Right cardiac atrium (tissue), 5 donors: ENCODE measurements at regions not wholly inside any gene's neighbourhood (a gene's known extent, or its start where the extent isn't known, plus 50 kb on each side); places are given as distances from the start of the nearest gene placed in this dataset.

Experiments used
- ATAC-seq, 2 donors: fragments of 200-7000 bp; cut with Tn5 transposase; one replicate each; pipeline versions ENCODE4 v1.8.0 to v1.9.1; 2020; ENCODE audit warnings: moderate library complexity in 2 of 2, mild to moderate bottlenecking in 1 of 2
- DNase-seq, 3 donors: peaks; one replicate each; pipeline ENCODE4 v3.0.0-alpha.2; 2020
- H3K27ac ChIP-seq: one replicate; pipeline ENCODE4 v1.5.1; 2013; ENCODE audit warnings: mild to moderate bottlenecking, low read length, control low read depth, moderate library complexity
- H3K27me3 ChIP-seq: one replicate; pipeline ENCODE4 v1.6.1; 2013; ENCODE audit not compliant: control insufficient read depth, insufficient read depth
- H3K4me1 ChIP-seq: one replicate; pipeline ENCODE4 v1.6.1; 2013; ENCODE audit warnings: low read length; ENCODE audit not compliant: control insufficient read depth, insufficient read depth
- H3K4me3 ChIP-seq: one replicate; pipeline ENCODE4 v1.5.1; 2013; ENCODE audit warnings: low read length, control low read depth
- H3K9me3 ChIP-seq: one replicate; pipeline ENCODE4 v1.6.1; 2013; ENCODE audit warnings: low read length; ENCODE audit not compliant: control insufficient read depth
- WGBS: extraction: QIAGEN DNeasy Blood & Tissue Kit; methylation state at CpG from one replicate; pipeline ENCODE4 v1.1.7; 2013; 5-methylcytosine and 5-hydroxymethylcytosine counted together
- intact Hi-C, 4 donors: fragments of 100-400 bp; cut with DNase I; formaldehyde crosslinking; loops; one replicate each; pipeline versions ENCODE4 v1.11.0 to v1.14.0; 2022 to 2023
- donor health status: healthy with polysubstance abuse.
- donor health status: DM: no; HTN: yes; CAD: no.
- donor health status: DM: no; HTN: no; CAD: no.
- donor health status: DM: no; HTN: yes; CAD: no; lungs with severe emphysema.
- donor health status: DM: yes; HTN: yes; CAD: no.

GRCh38 chr1:101713760-101714159 is 283.0 kb downstream of the OLFM3 start:
- Histone ChIP-seq H3K4me1 (no peaks in the 10 kb centered on the region), H3K27me3 (no peaks in the 10 kb centered on the region), H3K9me3 (no peaks in the 10 kb centered on the region), H3K4me3 (no peak overlapping the region), H3K27ac (no peak overlapping the region)
- ATAC-seq = no peak
- intact Hi-C loops = no loop called here
- no peak for DNase-seq
- 64% methylated on average over 1 of the region's 1 CpG for WGBS

- intact Hi-C loops = no loop called here
- Histone ChIP-seq H3K4me1 (no peaks in the 10 kb centered on the region), H3K27me3 (no peaks in the 10 kb centered on the region), H3K27ac (no peak overlapping the region), H3K4me3 (no peak overlapping the region), H3K9me3 (no peaks in the 10 kb centered on the region)
- WGBS = 77% methylated on average over 4 of the region's 4 CpGs
- DNase-seq = no peak
- no peak for ATAC-seq
These were observed 273.3 kb downstream of the OLFM3 start for GRCh38 chr1:101723415-101723814.

DNA sequence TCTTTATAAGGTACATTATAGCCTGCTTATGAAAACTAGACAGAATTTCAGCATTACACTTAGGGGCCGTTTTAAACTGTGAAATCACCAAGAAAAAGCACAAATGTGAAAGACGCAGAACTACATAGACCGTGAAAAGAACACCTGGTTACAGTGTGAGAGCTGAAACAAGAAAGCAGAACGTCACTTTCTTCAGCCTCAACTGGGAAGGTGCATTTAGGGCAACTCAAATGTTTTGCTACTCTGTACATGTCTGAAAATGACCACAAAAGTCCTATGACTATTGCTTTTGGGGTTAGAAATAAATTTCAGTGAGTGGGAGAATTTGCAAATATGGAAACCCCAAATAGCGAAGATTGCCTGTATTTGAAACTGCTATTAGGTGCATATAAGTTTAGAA is 268.7 kb downstream of the OLFM3 start:
- intact Hi-C loops = no loop called here
- Histone ChIP-seq H3K27ac (no peak overlapping the region), H3K9me3 (no peaks in the 10 kb centered on the region), H3K4me1 (no peaks in the 10 kb centered on the region), H3K4me3 (no peak overlapping the region), H3K27me3 (no peaks in the 10 kb centered on the region)
- WGBS = 90% methylated on average over 5 of the region's 5 CpGs
- DNase-seq (no peak), ATAC-seq (no peak)

GRCh38 chr1:101730559-101730958 is 266.2 kb downstream of the OLFM3 start:
- intact Hi-C loops = no loop called here
- no peak overlapping the region for H3K27ac ChIP-seq
- DNase-seq (no peak), ATAC-seq (no peak)
- no peaks in the 10 kb centered on the region for H3K9me3 ChIP-seq
- WGBS = 85% methylated on average over 2 of the region's 2 CpGs
- no peak overlapping the region for H3K4me3 ChIP-seq
- no peaks in the 10 kb centered on the region for H3K4me1 ChIP-seq
- H3K27me3 ChIP-seq = no peaks in the 10 kb centered on the region

GRCh38 chr1:101732261-101732660 is 264.5 kb downstream of the OLFM3 start:
- Histone ChIP-seq H3K9me3 (no peaks in the 10 kb centered on the region), H3K4me1 (no peaks in the 10 kb centered on the region), H3K27ac (no peak overlapping the region), H3K4me3 (no peak overlapping the region), H3K27me3 (no peaks in the 10 kb centered on the region)
- WGBS = 81% methylated on average over 2 of the region's 2 CpGs
- no peak for ATAC-seq
- DNase-seq = no peak
- intact Hi-C loops = no loop called here

DNA sequence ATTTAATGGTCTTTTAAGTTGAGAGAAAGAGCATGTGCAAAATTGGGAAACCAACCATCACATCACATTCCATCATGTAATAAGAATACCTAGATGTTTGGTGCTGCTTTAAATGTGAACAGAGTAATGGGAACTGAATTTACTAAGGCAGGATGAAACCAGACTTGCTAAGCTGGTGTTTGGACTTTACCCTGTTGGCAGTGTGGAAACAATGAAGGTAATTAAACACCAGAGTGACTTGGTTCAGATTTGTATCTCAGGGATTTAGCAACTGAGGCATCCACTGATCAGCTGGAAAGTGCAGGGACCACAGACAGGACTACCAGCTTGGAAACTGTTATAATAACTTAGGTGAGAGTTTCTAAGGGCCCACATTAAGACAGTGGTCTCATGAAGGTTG is 263.4 kb downstream of the OLFM3 start:
- intact Hi-C loops = no loop called here
- DNase-seq = no peak
- no peak for ATAC-seq
- Histone ChIP-seq H3K27me3 (no peaks in the 10 kb centered on the region), H3K27ac (no peak overlapping the region), H3K9me3 (no peaks in the 10 kb centered on the region), H3K4me1 (no peaks in the 10 kb centered on the region), H3K4me3 (no peak overlapping the region)

DNA sequence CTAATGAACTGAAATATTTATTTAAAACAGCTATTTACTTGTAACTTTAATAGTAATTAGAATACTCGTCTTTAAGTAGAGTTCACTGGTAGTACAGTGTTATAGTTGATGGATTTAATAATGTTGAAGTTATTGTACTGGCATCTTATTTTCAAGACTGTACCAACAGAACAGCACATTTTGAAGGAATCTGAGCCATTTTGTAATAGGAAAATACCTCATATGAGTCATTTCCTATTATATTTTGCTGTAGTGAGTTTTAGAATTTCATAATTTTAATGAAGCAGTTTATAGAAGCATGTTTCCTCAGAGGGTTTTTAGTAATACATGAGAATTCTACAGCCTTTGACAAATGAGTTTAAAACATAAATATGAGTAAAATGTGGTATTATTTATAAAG is 258.3 kb downstream of the OLFM3 start:
- intact Hi-C loops = no loop called here
- H3K9me3 ChIP-seq = no peaks in the 10 kb centered on the region
- DNase-seq (no peak), ATAC-seq (no peak)
- no peaks in the 10 kb centered on the region for H3K27me3 ChIP-seq
- no peak overlapping the region for H3K4me3 ChIP-seq
- no peak overlapping the region for H3K27ac ChIP-seq
- H3K4me1 ChIP-seq = no peaks in the 10 kb centered on the region
- WGBS = 80% methylated on average over 1 of the region's 1 CpG

GRCh38 chr1:101739146-101739545 is 257.6 kb downstream of the OLFM3 start:
- intact Hi-C loops = no loop called here
- ATAC-seq = no peak
- WGBS = 83% methylated on average over 6 of the region's 6 CpGs

GRCh38 chr1:101739826-101740330 is 256.8 kb downstream of the OLFM3 start:
- WGBS = 58% methylated on average over 1 of the region's 1 CpG
- no peak overlapping the region for H3K27ac ChIP-seq
- DNase-seq = no peak
- no peak overlapping the region for H3K4me3 ChIP-seq
- H3K27me3 ChIP-seq = no peaks in the 10 kb centered on the region
- H3K4me1 ChIP-seq = no peaks in the 10 kb centered on the region
- ATAC-seq = no peak
- intact Hi-C loops = no loop called here
- H3K9me3 ChIP-seq = no peaks in the 10 kb centered on the region

More at GRCh38 chr1:101739146-101739545, 257.6 kb downstream of the OLFM3 start:
- H3K4me3 ChIP-seq = no peak overlapping the region
- DNase-seq = no peak
- no peak overlapping the region for H3K27ac ChIP-seq
- no peaks in the 10 kb centered on the region for H3K4me1 ChIP-seq
- H3K9me3 ChIP-seq = no peaks in the 10 kb centered on the region
- H3K27me3 ChIP-seq = no peaks in the 10 kb centered on the region

- DNase-seq (no peak), ATAC-seq (no peak)
- Histone ChIP-seq H3K27me3 (no peaks in the 10 kb centered on the region), H3K4me1 (peaks cover 2% of the 10 kb centered on the region), H3K9me3 (no peaks in the 10 kb centered on the region), H3K4me3 (no peak overlapping the region), H3K27ac (no peak overlapping the region)
- WGBS = 50% methylated on average over 5 of the region's 5 CpGs
- intact Hi-C loops = no loop called here
These were observed 254.8 kb downstream of the OLFM3 start for GRCh38 chr1:101741910-101742309.

DNA sequence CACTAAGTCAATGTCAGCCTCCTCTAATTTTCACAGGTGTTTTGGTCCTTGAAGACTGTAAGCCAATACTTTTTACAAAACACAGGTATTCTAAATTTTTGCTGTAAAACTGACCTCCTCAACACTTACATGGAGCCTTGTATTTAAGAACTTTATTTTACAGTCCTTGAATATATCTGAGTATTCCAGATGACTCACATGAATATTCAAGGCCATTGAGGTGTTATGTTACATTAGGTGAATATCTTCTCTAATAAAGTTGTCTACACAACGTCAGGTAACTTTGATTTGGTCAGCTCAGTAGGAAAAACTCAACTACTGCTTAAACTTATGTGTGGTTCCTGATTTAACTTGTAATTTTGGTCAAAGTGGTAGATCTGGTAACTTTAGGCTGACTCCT is 254.2 kb downstream of the OLFM3 start:
- H3K27me3 ChIP-seq = no peaks in the 10 kb centered on the region
- no peaks in the 10 kb centered on the region for H3K9me3 ChIP-seq
- WGBS = 58% methylated on average over 1 of the region's 1 CpG
- H3K4me3 ChIP-seq = no peak overlapping the region
- H3K27ac ChIP-seq = no peak overlapping the region
- peaks cover 2% of the 10 kb centered on the region for H3K4me1 ChIP-seq
- ATAC-seq = no peak
- DNase-seq = no peak
- intact Hi-C loops = no loop called here

GRCh38 chr1:101745551-101746270 is 251.0 kb downstream of the OLFM3 start:
- intact Hi-C loops = no loop called here
- ATAC-seq (peak; percentile 70 to 91), DNase-seq (no peak)
- WGBS = 41% methylated on average over 2 of the region's 2 CpGs
- no peaks in the 10 kb centered on the region for H3K27me3 ChIP-seq
- H3K4me1 ChIP-seq = peaks cover 4% of the 10 kb centered on the region
- H3K9me3 ChIP-seq = no peaks in the 10 kb centered on the region
- no peak overlapping the region for H3K27ac ChIP-seq
- no peak overlapping the region for H3K4me3 ChIP-seq
